ENCODE measurements at regions not wholly inside any gene's neighbourhood (a gene's known extent, or its start where the extent isn't known, plus 50 kb on each side); places are given as distances from the start of the nearest gene placed in this dataset.

DNA sequence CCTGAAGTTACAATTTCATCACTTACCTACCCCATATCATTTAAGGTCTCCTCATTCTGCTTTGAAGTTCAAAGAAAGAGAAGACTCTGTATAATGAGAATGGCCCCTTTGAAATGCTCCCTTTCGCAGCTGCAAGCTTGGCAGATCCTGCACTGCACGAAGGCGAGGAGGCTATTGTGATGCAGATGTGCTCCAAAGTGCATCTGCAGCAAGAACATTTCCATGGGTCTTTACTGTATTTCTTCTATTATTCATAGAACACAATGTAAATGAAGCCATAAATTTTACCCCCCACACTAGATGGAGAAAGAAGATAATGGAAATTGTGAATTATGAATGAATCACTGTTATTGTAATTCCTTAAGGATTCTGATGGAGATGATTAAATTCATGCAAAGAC, 178.7 kb downstream of the CHD9NB start:
- Histone ChIP-seq H3K27ac (no peak overlapping the region), H3K27me3 (peaks cover 0 to 5% (median 0%) of the 10 kb centered on the region in 4 donors), H3K4me1 (no peaks in the 10 kb centered on the region), H3K36me3 (no peaks in the 10 kb centered on the region), H3K4me3 (no peak overlapping the region), H3K9me3 (no peaks in the 10 kb centered on the region)
- DNase-seq = no peak
- TF ChIP-seq, protein P1, sequence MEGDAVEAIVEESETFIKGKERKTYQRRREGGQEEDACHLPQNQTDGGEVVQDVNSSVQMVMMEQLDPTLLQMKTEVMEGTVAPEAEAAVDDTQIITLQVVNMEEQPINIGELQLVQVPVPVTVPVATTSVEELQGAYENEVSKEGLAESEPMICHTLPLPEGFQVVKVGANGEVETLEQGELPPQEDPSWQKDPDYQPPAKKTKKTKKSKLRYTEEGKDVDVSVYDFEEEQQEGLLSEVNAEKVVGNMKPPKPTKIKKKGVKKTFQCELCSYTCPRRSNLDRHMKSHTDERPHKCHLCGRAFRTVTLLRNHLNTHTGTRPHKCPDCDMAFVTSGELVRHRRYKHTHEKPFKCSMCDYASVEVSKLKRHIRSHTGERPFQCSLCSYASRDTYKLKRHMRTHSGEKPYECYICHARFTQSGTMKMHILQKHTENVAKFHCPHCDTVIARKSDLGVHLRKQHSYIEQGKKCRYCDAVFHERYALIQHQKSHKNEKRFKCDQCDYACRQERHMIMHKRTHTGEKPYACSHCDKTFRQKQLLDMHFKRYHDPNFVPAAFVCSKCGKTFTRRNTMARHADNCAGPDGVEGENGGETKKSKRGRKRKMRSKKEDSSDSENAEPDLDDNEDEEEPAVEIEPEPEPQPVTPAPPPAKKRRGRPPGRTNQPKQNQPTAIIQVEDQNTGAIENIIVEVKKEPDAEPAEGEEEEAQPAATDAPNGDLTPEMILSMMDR (IDR thresholded peaks at IDR 0.05) = no peak
- TF ChIP-seq POLR2A (IDR thresholded peaks at IDR 0.05) = no peak
- intact Hi-C loops (cut with DNase I) = no loop called here
- WGBS, 2 donors = 73 to 81% methylated on average over 3 of the region's 3 CpGs

DNA sequence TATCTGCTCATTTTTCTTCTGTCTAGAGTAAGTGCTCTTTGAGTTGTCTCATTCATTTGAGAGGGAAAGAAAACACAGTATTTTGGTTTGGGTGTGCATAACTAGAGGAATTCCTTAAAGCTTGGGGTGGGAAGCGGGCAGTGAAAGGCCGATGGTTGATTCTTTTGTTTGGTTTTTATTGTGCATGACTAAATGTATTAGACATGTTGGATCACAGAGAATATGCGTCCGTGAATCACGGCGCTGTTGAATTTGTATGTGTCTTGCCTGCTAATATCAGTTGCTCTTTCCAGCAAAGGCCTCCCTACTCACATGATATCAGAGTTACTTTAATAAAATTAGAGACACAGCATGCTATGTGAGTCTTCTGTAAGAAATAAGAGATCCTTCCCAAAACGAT, 180.0 kb downstream of the CHD9NB start:
- Histone ChIP-seq H3K9me3 (no peaks in the 10 kb centered on the region), H3K36me3 (no peaks in the 10 kb centered on the region), H3K4me3 (no peak overlapping the region), H3K27ac (no peak overlapping the region), H3K4me1 (no peaks in the 10 kb centered on the region), H3K27me3 (peaks cover 0 to 5% (median 0%) of the 10 kb centered on the region in 4 donors)
- intact Hi-C loops (cut with DNase I) = no loop called here
- no peak for DNase-seq
- TF ChIP-seq POLR2A (IDR thresholded peaks at IDR 0.05) = no peak
- TF ChIP-seq, protein P1 (IDR thresholded peaks at IDR 0.05) = no peak
- WGBS, 2 donors = 45 to 50% methylated on average over 7 of the region's 7 CpGs

DNA sequence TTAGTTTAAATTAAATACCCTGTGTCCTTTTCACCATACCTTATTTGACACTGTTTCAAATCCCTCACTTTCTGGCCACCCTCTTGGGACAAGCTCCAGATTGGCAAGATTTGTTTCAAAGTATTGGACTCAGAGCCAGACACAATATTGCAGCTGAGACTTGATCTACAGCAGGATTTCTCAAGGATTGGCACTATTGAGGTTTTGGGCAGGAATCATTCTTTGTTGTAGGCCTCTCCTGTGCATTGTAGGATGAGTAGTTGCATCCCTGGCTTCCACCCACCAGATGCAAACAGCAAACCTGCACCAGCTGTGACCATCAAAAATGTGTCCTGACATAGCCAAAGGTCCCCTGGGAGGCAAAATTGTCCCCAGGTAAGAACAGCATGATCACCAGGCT, 181.2 kb downstream of the CHD9NB start:
- H3K9me3 ChIP-seq = no peaks in the 10 kb centered on the region
- intact Hi-C loops (cut with DNase I) = no loop called here

DNA sequence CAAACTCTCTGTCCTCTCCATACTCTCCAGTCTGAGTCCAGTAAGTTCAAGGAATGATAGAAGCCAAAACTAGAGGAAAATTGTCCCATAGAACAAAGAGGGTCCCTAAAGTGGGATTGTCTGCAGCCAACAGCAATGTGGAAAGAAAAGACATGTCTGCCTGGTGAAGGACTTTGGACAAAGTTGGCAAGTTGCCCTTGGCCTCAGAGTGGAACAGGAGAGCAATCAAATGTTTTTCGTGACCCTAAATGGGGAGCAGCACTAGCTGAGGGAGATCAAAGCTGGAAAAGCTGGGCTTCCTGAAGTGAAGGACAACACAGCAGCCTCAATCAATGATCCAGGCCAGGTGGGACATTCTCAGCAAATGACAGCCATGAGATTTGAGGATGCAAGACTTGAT, 183.5 kb downstream of the CHD9NB start:
- Histone ChIP-seq H3K9me3 (no peaks in the 10 kb centered on the region), H3K36me3 (no peaks in the 10 kb centered on the region), H3K27ac (no peak overlapping the region), H3K27me3 (no peaks in the 10 kb centered on the region), H3K4me3 (no peak overlapping the region), H3K4me1 (no peaks in the 10 kb centered on the region)
- no peak for TF ChIP-seq POLR2A (IDR thresholded peaks at IDR 0.05)
- TF ChIP-seq, protein P1 (IDR thresholded peaks at IDR 0.05) = no peak
- intact Hi-C loops (cut with DNase I) = no loop called here
- WGBS, 2 donors = 0 to 25% methylated on average over 1 of the region's 1 CpG
- no peak for DNase-seq

More for the DNA sequence above, 181.2 kb downstream of the CHD9NB start:
- Histone ChIP-seq H3K27me3 (peaks cover 0 to 5% (median 0%) of the 10 kb centered on the region in 4 donors), H3K27ac (no peak overlapping the region), H3K36me3 (no peaks in the 10 kb centered on the region), H3K4me1 (no peaks in the 10 kb centered on the region), H3K4me3 (no peak overlapping the region)
- DNase-seq = no peak
- no peak for TF ChIP-seq POLR2A (IDR thresholded peaks at IDR 0.05)
- TF ChIP-seq, protein P1 (IDR thresholded peaks at IDR 0.05) = no peak

DNA sequence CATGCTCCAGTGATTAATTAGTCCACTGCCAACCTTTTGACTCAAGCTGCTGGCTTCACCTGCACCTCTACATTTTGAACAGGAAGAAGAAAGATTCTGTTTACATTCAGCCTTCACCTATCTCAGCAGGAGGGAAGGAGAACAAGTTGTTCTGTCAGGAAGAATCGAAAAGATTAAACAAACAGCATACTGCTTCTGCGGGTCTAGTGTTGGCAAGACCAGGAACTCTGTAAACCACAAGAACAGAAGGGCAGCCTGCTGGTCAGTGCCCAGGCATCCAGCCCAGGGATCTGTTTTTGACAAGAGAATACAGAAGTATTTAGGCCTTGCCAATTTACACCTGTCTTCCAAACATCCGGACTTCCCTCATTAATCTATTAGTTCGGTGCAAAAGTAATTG, 189.7 kb downstream of the CHD9NB start:
- no peak overlapping the region for H3K4me3 ChIP-seq
- H3K27ac ChIP-seq = no peak overlapping the region
- intact Hi-C loops (cut with DNase I) = no loop called here
- TF ChIP-seq POLR2A (IDR thresholded peaks at IDR 0.05) = no peak
- TF ChIP-seq, protein P1 (IDR thresholded peaks at IDR 0.05) = no peak
- 60 to 62% methylated on average over 4 of the region's 4 CpGs for WGBS, 2 donors
- H3K9me3 ChIP-seq = no peaks in the 10 kb centered on the region
- no peaks in the 10 kb centered on the region for H3K36me3 ChIP-seq
- no peak for DNase-seq
- H3K27me3 ChIP-seq = no peaks in the 10 kb centered on the region
- H3K4me1 ChIP-seq = no peaks in the 10 kb centered on the region
